ENCODE measurements at regions not wholly inside any gene's neighbourhood (a gene's known extent, or its start where the extent isn't known, plus 50 kb on each side); places are given as distances from the start of the nearest gene placed in this dataset.

DNA sequence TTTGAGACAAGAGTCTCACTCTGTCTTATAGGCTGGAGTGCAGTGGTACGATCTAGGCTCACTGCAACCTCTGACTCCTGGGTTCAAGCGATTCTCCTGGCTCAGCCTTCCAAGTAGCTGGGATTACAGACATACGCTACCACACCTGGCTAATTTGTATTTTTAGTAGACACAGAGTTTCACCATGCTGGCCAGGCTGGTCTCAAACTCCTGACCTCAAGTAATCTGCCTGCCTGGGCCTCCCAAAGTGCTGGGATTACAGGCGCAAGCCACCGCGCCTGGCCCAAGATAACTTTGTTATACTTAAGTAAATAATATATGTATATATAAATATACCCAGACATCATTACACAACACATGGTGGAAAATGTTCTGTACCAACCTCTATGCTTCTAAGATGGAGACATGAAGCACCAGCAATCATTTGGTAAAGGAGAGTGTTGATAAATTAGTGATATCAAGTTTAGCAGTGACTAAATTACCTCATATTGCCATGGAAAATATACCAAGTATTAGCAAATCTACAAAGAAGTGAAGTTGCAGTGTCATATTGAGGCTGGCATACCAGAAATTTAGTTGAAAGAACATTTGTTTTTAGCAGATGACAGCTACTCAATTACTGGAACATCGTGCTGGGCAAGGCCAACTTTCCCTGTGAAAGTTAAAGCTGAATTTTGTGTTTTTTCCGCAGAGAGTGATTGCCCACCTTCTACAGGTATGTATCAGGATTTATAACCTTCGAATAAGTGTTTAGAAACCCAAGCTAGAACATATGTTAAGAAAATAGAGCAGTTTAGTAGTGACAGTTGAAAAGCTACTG is 177.7 kb downstream of the MYCN start:
- CTCF ChIA-PET = no interaction called here
- 18% methylated on average over 5 of the region's 9 CpGs for WGBS (ENCODE audit: low lambda C conversion rate)
- no peaks in the 10 kb centered on the region for H3K9me3 ChIP-seq

DNA sequence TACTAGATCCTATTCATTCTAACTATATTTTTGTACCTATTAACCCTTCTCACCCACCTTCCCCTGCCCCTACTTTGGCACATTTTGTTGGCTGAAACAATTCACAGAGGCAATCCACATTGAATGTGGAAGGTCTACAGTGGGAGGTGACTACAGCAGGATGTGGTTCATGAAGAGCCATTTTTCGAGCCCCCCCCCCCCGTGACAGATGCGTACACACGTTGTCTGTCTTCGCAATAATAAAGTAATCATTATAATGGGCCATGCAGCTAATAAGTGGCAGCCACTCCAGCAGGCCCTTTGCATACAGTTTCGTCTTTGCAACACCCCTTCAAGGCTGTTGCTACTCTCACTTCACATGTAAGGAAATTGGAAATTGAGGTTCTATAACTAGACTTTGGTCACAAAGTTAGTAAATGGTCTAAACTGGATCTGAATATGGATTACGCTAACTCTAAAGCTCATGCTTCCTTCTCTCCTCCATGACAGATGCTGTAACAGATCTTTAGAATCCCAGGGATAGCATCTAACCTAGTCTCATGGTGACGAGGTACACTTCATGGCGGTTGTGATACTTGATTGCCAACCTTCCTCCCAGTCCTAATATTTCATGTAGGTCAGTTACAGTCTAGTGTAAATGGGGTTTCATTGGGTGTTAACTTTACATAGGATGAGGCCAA is 176.8 kb downstream of the MYCN start:
- DNase-seq = no peak
- no peak overlapping the region for H3K4me2 ChIP-seq
- POLR2A ChIA-PET = no interaction called here
- no peak overlapping the region for H3K27ac ChIP-seq (ENCODE audit: low read depth in 2 of 2, low read length in 1 of 2)
- no peaks in the 10 kb centered on the region for H3K9me2 ChIP-seq
- H3K36me3 ChIP-seq (replicated peaks in 1 of 2; ENCODE audit: control insufficient read depth in 1 of 2, insufficient read depth in 2 of 2, low read length in 1 of 2) = no peaks in the 10 kb centered on the region
- CTCF ChIA-PET = no interaction called here
- TF ChIP-seq NFIC (IDR thresholded peaks at IDR 0.05; ENCODE audit: borderline replicate concordance) (no peak), TEAD4 (IDR thresholded peaks at IDR 0.05; ENCODE audit: borderline replicate concordance, insufficient read depth) (no peak)
- TF ChIP-seq, protein P1, sequence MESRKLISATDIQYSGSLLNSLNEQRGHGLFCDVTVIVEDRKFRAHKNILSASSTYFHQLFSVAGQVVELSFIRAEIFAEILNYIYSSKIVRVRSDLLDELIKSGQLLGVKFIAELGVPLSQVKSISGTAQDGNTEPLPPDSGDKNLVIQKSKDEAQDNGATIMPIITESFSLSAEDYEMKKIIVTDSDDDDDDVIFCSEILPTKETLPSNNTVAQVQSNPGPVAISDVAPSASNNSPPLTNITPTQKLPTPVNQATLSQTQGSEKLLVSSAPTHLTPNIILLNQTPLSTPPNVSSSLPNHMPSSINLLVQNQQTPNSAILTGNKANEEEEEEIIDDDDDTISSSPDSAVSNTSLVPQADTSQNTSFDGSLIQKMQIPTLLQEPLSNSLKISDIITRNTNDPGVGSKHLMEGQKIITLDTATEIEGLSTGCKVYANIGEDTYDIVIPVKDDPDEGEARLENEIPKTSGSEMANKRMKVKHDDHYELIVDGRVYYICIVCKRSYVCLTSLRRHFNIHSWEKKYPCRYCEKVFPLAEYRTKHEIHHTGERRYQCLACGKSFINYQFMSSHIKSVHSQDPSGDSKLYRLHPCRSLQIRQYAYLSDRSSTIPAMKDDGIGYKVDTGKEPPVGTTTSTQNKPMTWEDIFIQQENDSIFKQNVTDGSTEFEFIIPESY (IDR thresholded peaks at IDR 0.05; ENCODE audit: borderline replicate concordance, low read depth) = no peak
- H2AFZ ChIP-seq (ENCODE audit: low read depth) = no peak overlapping the region
- no peaks in the 10 kb centered on the region for H3F3A ChIP-seq (replicated peaks; ENCODE audit: insufficient read depth)
- H3K9ac ChIP-seq = no peak overlapping the region
- H3K79me2 ChIP-seq (ENCODE audit: insufficient read depth) = no peaks in the 10 kb centered on the region
- no peak overlapping the region for H3K4me3 ChIP-seq (ENCODE audit: low read depth in 2 of 2, low read length in 1 of 2)
- WGBS (ENCODE audit: low lambda C conversion rate) = 47% methylated on average over 9 of the region's 9 CpGs
- no peaks in the 10 kb centered on the region for H3K27me3 ChIP-seq (ENCODE audit: insufficient read depth)
- H3K9me3 ChIP-seq = no peaks in the 10 kb centered on the region
- peaks cover 0 to 3% of the 10 kb centered on the region in 2 experiments; a peak in 1 of 4 replicates for H3K4me1 ChIP-seq (ENCODE audit: control insufficient read depth in 1 of 2, insufficient read depth in 2 of 2, low read depth in 1 of 2, low read length in 1 of 2)
- no peaks in the 10 kb centered on the region for H4K20me1 ChIP-seq (ENCODE audit: insufficient read depth)

More for the DNA sequence above, 177.7 kb downstream of the MYCN start:
- no peaks in the 10 kb centered on the region for H3K27me3 ChIP-seq (ENCODE audit: insufficient read depth)
- POLR2A ChIA-PET = interaction anchor here (0.6 kb wide), 1 partner anchor 522 kb away, joined by 3 read pairs; no protein-coding TSS in a partner anchor
- no peak overlapping the region for H3K27ac ChIP-seq (ENCODE audit: low read depth in 2 of 2, low read length in 1 of 2)
- no peak overlapping the region for H3K4me2 ChIP-seq
- no peaks in the 10 kb centered on the region for H3K79me2 ChIP-seq (ENCODE audit: insufficient read depth)
- H2AFZ ChIP-seq (ENCODE audit: low read depth) = no peak overlapping the region
- H3K9ac ChIP-seq = no peak overlapping the region
- no peaks in the 10 kb centered on the region for H4K20me1 ChIP-seq (ENCODE audit: insufficient read depth)
- TF ChIP-seq YY1 (IDR thresholded peaks at IDR 0.05; ENCODE audit: low read depth) = no peak
- TF ChIP-seq, protein P2, sequence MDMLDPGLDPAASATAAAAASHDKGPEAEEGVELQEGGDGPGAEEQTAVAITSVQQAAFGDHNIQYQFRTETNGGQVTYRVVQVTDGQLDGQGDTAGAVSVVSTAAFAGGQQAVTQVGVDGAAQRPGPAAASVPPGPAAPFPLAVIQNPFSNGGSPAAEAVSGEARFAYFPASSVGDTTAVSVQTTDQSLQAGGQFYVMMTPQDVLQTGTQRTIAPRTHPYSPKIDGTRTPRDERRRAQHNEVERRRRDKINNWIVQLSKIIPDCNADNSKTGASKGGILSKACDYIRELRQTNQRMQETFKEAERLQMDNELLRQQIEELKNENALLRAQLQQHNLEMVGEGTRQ (IDR thresholded peaks at IDR 0.05; ENCODE audit: borderline replicate concordance, low read depth, low read length) = no peak
- TF ChIP-seq SMC3 (IDR thresholded peaks at IDR 0.05; ENCODE audit: low read depth, low read length) = no peak
- TF ChIP-seq SIN3A (IDR thresholded peaks at IDR 0.05; ENCODE audit: borderline replicate concordance, low read depth, low read length) = no peak
- TF ChIP-seq RAD21 (IDR thresholded peaks at IDR 0.05; ENCODE audit: low read length) = no peak
- TF ChIP-seq ELF1 (IDR thresholded peaks at IDR 0.05) = no peak
- no peak for TF ChIP-seq RCOR1 (IDR thresholded peaks at IDR 0.05; ENCODE audit: low read length)
- TF ChIP-seq, protein P1 (IDR thresholded peaks at IDR 0.05; ENCODE audit: borderline replicate concordance, low read depth) = no peak
- TF ChIP-seq TCF12 (IDR thresholded peaks at IDR 0.05) = no peak
- DNase-seq = no peak
- H3F3A ChIP-seq (replicated peaks; ENCODE audit: insufficient read depth) = no peaks in the 10 kb centered on the region
- peaks cover 0 to 3% of the 10 kb centered on the region in 2 experiments; a peak in 1 of 4 replicates for H3K4me1 ChIP-seq (ENCODE audit: control insufficient read depth in 1 of 2, insufficient read depth in 2 of 2, low read depth in 1 of 2, low read length in 1 of 2)
- H3K9me2 ChIP-seq = no peaks in the 10 kb centered on the region
- no peaks in the 10 kb centered on the region for H3K36me3 ChIP-seq (replicated peaks in 1 of 2; ENCODE audit: control insufficient read depth in 1 of 2, insufficient read depth in 2 of 2, low read length in 1 of 2)
- H3K4me3 ChIP-seq (ENCODE audit: low read depth in 2 of 2, low read length in 1 of 2) = no peak overlapping the region
